Testis (tissue), 2 donors: ENCODE measurements at regions not wholly inside any gene's neighbourhood (a gene's known extent, or its start where the extent isn't known, plus 50 kb on each side); places are given as distances from the start of the nearest gene placed in this dataset.

Experiments used
- DNase-seq: peaks from one replicate; pipeline ENCODE4 v3.0.0-alpha.2; 2019
- H3K27ac ChIP-seq, 2 donors: fragments of 200-600 bp; sonication (generic); one replicate each; pipeline ENCODE4 v1.5.1; 2019
- H3K27me3 ChIP-seq: fragments of 200-600 bp; sonication (generic); one replicate; pipeline ENCODE4 v1.5.1; 2019
- H3K36me3 ChIP-seq: fragments of 200-600 bp; sonication (generic); one replicate; pipeline ENCODE4 v1.5.1; 2017; ENCODE audit warnings: low read depth; ENCODE audit errors: missing control alignments
- H3K4me1 ChIP-seq: fragments of 200-600 bp; sonication (generic); one replicate; pipeline ENCODE4 v1.5.1; 2019
- H3K4me3 ChIP-seq, 2 donors: fragments of 200-600 bp; sonication (generic); one replicate each; pipeline ENCODE4 v1.5.1; 2017 to 2019
- H3K9me3 ChIP-seq: fragments of 200-600 bp; sonication (generic); one replicate; pipeline ENCODE4 v1.5.1; 2017
- POLR2A ChIP-seq: fragments of 450-650 bp; IDR thresholded peaks from one replicate; pipeline ENCODE4 v1.6.1; 2017; ENCODE audit warnings: antibody characterized with exemption, mild to moderate bottlenecking, moderate library complexity
- WGBS, 2 donors: methylation state at CpG; one replicate each; pipeline ENCODE4 v1.1.5; 2018; 5-methylcytosine and 5-hydroxymethylcytosine counted together
- intact Hi-C: fragments of 100-400 bp; cut with DNase I; formaldehyde crosslinking; loops from one replicate; pipeline ENCODE4 v1.15.1; 2023; ENCODE audit warnings: low total_unique reads
- TF ChIP-seq, protein P1 (sequence below), 3 experiments: fragments of 450-650 bp in 2 of 3; fragments of 200-600 bp in 1 of 3; sonication (generic) in 1 of 3; IDR thresholded peaks; one replicate each; pipeline ENCODE4 v1.5.1; 2016 to 2019; ENCODE audit warnings: antibody characterized with exemption in 3 of 3, mild to moderate bottlenecking in 2 of 3, moderate library complexity in 1 of 3

GRCh38 chr21:41615613-41616012, 107.7 kb upstream of the TMPRSS2 start:
- H3K36me3 ChIP-seq = no peaks in the 10 kb centered on the region
- H3K9me3 ChIP-seq = no peaks in the 10 kb centered on the region
- no peaks in the 10 kb centered on the region for H3K27me3 ChIP-seq
- intact Hi-C loops = no loop called here
- WGBS, 2 donors = 64 to 74% methylated on average over 1 of the region's 1 CpG
- DNase-seq = no peak
- no peak overlapping the region for H3K4me3 ChIP-seq
- no peak overlapping the region for H3K27ac ChIP-seq
- peaks cover 12% of the 10 kb centered on the region for H3K4me1 ChIP-seq
- TF ChIP-seq, protein P1, sequence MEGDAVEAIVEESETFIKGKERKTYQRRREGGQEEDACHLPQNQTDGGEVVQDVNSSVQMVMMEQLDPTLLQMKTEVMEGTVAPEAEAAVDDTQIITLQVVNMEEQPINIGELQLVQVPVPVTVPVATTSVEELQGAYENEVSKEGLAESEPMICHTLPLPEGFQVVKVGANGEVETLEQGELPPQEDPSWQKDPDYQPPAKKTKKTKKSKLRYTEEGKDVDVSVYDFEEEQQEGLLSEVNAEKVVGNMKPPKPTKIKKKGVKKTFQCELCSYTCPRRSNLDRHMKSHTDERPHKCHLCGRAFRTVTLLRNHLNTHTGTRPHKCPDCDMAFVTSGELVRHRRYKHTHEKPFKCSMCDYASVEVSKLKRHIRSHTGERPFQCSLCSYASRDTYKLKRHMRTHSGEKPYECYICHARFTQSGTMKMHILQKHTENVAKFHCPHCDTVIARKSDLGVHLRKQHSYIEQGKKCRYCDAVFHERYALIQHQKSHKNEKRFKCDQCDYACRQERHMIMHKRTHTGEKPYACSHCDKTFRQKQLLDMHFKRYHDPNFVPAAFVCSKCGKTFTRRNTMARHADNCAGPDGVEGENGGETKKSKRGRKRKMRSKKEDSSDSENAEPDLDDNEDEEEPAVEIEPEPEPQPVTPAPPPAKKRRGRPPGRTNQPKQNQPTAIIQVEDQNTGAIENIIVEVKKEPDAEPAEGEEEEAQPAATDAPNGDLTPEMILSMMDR (IDR thresholded peaks at IDR 0.05) = no peak
- TF ChIP-seq POLR2A = no peak

GRCh38 chr21:41614511-41614910, 106.6 kb upstream of the TMPRSS2 start:
- H3K4me3 ChIP-seq = no peak overlapping the region
- H3K27me3 ChIP-seq = no peaks in the 10 kb centered on the region
- no peaks in the 10 kb centered on the region for H3K9me3 ChIP-seq
- no peak overlapping the region for H3K27ac ChIP-seq
- H3K4me1 ChIP-seq = peaks cover 12% of the 10 kb centered on the region
- intact Hi-C loops = loop anchor here (5.0 kb wide), 1 partner anchor 163 kb away; no protein-coding TSS in a partner anchor
- H3K36me3 ChIP-seq = no peaks in the 10 kb centered on the region
- WGBS, 2 donors = 80 to 87% methylated on average over 12 of the region's 12 CpGs
- no peak for DNase-seq
- TF ChIP-seq, protein P1 (IDR thresholded peaks at IDR 0.05) = no peak
- TF ChIP-seq POLR2A = no peak

DNA sequence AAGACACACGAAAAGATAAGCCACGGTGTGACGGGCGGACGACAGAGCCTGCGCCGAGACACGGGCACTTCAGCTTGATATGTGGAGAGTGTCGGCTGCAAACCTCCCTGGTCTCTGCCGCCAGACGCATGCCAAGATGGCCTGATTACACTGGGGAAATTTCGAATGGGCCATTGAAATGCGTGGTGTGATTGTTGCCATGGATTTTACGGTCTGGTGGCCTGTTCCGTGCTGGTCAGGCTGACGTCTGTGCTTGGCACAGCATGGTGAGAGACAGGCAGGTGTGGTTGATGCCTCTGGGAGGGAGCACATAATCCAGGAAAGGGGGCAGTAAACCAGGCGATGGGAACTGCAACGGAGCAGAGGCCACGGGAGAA, 105.6 kb upstream of the TMPRSS2 start:
- intact Hi-C loops = loop anchor here (5.0 kb wide), 1 partner anchor 164 kb away; no protein-coding TSS in a partner anchor
- Histone ChIP-seq H3K4me1 (peaks cover 12% of the 10 kb centered on the region), H3K27ac (no peak overlapping the region), H3K4me3 (no peak overlapping the region), H3K36me3 (no peaks in the 10 kb centered on the region), H3K9me3 (no peaks in the 10 kb centered on the region), H3K27me3 (no peaks in the 10 kb centered on the region)
- no peak for DNase-seq
- no peak for TF ChIP-seq POLR2A
- TF ChIP-seq, protein P1 (IDR thresholded peaks at IDR 0.05) = no peak
- WGBS, 2 donors = 82 to 91% methylated on average over 19 of the region's 19 CpGs

- no peaks in the 10 kb centered on the region for H3K36me3 ChIP-seq
- no peak overlapping the region for H3K27ac ChIP-seq
- no peaks in the 10 kb centered on the region for H3K27me3 ChIP-seq
- WGBS, 2 donors = 32 to 42% methylated on average over 15 to 21 of the region's 21 CpGs
- peaks cover 12% of the 10 kb centered on the region for H3K4me1 ChIP-seq
- H3K4me3 ChIP-seq = no peak overlapping the region
- intact Hi-C loops = loop anchor here (5.0 kb wide), 1 partner anchor 164 kb away; no protein-coding TSS in a partner anchor
- no peaks in the 10 kb centered on the region for H3K9me3 ChIP-seq
- TF ChIP-seq POLR2A = no peak
- TF ChIP-seq, protein P1 (IDR thresholded peaks at IDR 0.05) = peak; percentile 44 to 78 (median 74)
- peak; percentile 77 for DNase-seq
These were observed 104.9 kb upstream of the TMPRSS2 start for GRCh38 chr21:41612674-41613532.
